ENCODE measurements at regions not wholly inside any gene's neighbourhood (a gene's known extent, or its start where the extent isn't known, plus 50 kb on each side); places are given as distances from the start of the nearest gene placed in this dataset.
"Not testable (repeated sequence)": the region's sequence is repeated elsewhere in the genome, so short reads cannot be mapped to it uniquely, and the experiment has no call there.

DNA sequence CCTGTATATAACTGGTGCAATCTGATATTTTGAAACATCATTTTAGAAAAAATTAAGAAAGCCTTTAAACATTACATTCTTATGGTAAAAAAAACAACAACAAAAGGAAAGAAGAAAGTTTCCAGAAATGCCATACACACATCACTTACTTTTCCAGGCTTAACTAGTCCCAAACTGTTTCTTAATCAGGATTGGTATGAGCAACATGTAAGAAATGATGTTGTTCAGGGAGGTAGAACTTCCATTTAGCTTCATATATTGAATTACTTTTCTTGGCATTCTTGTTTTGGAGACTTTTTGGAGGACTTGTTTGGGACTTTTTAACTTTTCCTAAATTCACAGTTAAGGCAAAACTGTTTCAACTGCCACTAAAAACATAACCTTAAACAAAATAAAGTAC lies 791.5 kb downstream of the METTL15 start:
- no peak for ATAC-seq (replicated peaks in 1 of 4)
- no peaks in the 10 kb centered on the region for H3K36me3 ChIP-seq (ENCODE audit: control insufficient read depth in 2 of 2, extremely low read depth in 1 of 2, insufficient read depth in 1 of 2, low read length in 1 of 2)
- Mint-ChIP-seq H3K4me3 (no peak overlapping the region), H3K36me3 (no peaks in the 10 kb centered on the region), H3K27ac (no peak overlapping the region), H3K27me3 (no peaks in the 10 kb centered on the region), H3K4me1 (no peaks in the 10 kb centered on the region), H3K9me3 (peaks cover 12 to 16% (median 12%) of the 10 kb centered on the region in 3 donors)
- no peaks in the 10 kb centered on the region for H3K4me1 ChIP-seq (ENCODE audit: control insufficient read depth in 1 of 2, extremely low read depth in 1 of 2, insufficient read depth in 2 of 2, low read length in 2 of 2)
- ChIA-PET CTCF (no interaction called here), POLR2A (interaction anchor here in 1 of 2 donors (0.7 kb wide), 1 partner anchor 8 kb away, joined by 3 read pairs; no protein-coding TSS in a partner anchor)
- no peak overlapping the region for H3K4me3 ChIP-seq (ENCODE audit: control insufficient read depth in 1 of 2, extremely low read depth in 1 of 2, low read length in 1 of 2)
- DNase-seq = no peak
- no peaks in the 10 kb centered on the region for H3K27me3 ChIP-seq (replicated peaks in 1 of 2; ENCODE audit: control insufficient read depth in 2 of 2, extremely low read depth in 1 of 2, insufficient read depth in 2 of 2, low read length in 1 of 2)
- H3K9me3 ChIP-seq = no peaks in the 10 kb centered on the region
- H3K27ac ChIP-seq (ENCODE audit: low read length) = no peak overlapping the region

DNA sequence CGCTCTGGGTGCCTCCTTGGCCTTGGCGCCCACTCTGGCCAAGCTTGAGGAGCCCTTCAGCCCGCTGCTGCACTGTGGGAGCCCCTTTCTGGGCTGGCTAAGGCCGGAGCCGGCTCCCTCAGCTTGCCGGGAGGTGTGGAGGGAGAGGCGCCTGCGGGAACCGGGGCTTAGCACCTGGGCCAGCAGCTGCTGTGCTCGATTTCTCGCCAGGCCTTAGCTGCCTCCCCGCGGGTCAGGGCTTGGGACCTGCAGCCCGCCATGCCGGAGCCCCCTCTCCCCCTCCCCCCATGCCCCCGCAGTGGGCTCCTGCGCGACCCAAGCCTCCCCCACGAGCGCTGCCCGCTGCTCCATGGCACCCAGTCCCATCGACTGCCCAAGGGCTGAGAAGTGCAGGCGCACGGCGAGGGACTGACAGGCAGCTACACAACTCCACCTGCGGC lies 782.4 kb downstream of the METTL15 start:
- H3K4me3 ChIP-seq (ENCODE audit: control insufficient read depth in 1 of 2, extremely low read depth in 1 of 2, low read length in 1 of 2); H3K27me3 Mint-ChIP-seq; H3K4me3 Mint-ChIP-seq; H3K4me1 ChIP-seq (ENCODE audit: control insufficient read depth in 1 of 2, extremely low read depth in 1 of 2, insufficient read depth in 2 of 2, low read length in 2 of 2); H3K27me3 ChIP-seq (replicated peaks in 1 of 2; ENCODE audit: control insufficient read depth in 2 of 2, extremely low read depth in 1 of 2, insufficient read depth in 2 of 2, low read length in 1 of 2); H3K4me1 Mint-ChIP-seq; H3K9me3 ChIP-seq; H3K27ac Mint-ChIP-seq; H3K36me3 Mint-ChIP-seq; POLR2A ChIA-PET; H3K36me3 ChIP-seq (ENCODE audit: control insufficient read depth in 2 of 2, extremely low read depth in 1 of 2, insufficient read depth in 1 of 2, low read length in 1 of 2); CTCF ChIA-PET; H3K27ac ChIP-seq (ENCODE audit: low read length); DNase-seq; ATAC-seq (replicated peaks in 1 of 4): not testable (repeated sequence)
- peaks cover 2 to 22% (median 15%) of the 10 kb centered on the region in 3 donors for H3K9me3 Mint-ChIP-seq
- 91% methylated on average over 11 of the region's 26 CpGs for WGBS (ENCODE audit: insufficient coverage)

DNA sequence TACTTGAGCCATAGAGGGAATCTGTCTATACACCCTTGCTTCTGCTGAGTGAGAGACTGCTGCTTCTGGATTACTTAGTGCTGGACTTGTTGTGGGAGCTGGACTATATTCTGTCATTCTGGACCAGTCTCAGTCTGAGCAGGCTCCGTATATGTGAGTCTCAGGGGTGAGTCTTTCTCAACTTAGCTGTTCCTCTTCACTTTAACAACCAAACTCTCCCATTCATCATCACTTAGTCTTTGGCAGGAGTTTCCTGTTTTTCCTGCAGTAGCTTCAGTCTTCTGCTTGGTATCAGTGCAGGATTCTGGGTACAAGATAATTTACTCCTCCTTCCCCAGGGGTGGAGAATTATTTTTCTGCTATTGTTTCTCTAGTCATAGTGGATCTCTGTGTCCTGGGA lies 779.5 kb downstream of the METTL15 start:
- ATAC-seq (replicated peaks in 1 of 4) (no peak), DNase-seq (no peak)
- H3K27ac ChIP-seq (ENCODE audit: low read length) = no peak overlapping the region
- H3K4me3 ChIP-seq (ENCODE audit: control insufficient read depth in 1 of 2, extremely low read depth in 1 of 2, low read length in 1 of 2) = no peak overlapping the region
- H3K27me3 ChIP-seq (replicated peaks in 1 of 2; ENCODE audit: control insufficient read depth in 2 of 2, extremely low read depth in 1 of 2, insufficient read depth in 2 of 2, low read length in 1 of 2) = no peaks in the 10 kb centered on the region
- no peak overlapping the region for H3K27ac Mint-ChIP-seq
- ChIA-PET CTCF (no interaction called here), POLR2A (no interaction called here)
- no peaks in the 10 kb centered on the region for H3K4me1 Mint-ChIP-seq
- H3K4me1 ChIP-seq (ENCODE audit: control insufficient read depth in 1 of 2, extremely low read depth in 1 of 2, insufficient read depth in 2 of 2, low read length in 2 of 2) = no peaks in the 10 kb centered on the region
- no peaks in the 10 kb centered on the region for H3K36me3 Mint-ChIP-seq
- H3K27me3 Mint-ChIP-seq = no peaks in the 10 kb centered on the region
- no CpG with 5 or more reads among the region's 1 CpG for WGBS (ENCODE audit: insufficient coverage)
- no peak overlapping the region for H3K4me3 Mint-ChIP-seq
- no peaks in the 10 kb centered on the region for H3K36me3 ChIP-seq (ENCODE audit: control insufficient read depth in 2 of 2, extremely low read depth in 1 of 2, insufficient read depth in 1 of 2, low read length in 1 of 2)
- H3K9me3 ChIP-seq = peaks cover 2% of the 10 kb centered on the region
- peaks cover 9 to 24% (median 18%) of the 10 kb centered on the region in 3 donors for H3K9me3 Mint-ChIP-seq

DNA sequence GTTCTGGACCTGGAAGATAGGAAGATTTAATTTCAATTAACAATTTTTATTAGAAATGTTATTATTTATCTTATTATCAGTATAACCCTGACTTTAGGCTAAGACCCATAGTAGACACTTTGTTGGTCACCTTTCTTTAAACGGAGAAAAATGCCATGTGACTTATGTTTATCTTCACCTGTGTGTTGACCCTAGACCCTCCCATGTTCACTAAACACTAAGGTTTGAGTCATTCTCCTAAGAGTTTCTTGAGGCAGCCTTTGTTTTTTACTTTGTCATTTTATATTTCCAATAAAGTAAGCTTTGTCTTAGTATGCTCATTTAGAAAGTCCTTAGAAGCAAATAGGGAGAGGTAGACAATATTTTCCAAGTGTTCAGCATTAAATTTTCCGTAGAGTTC lies 771.7 kb downstream of the METTL15 start:
- no peaks in the 10 kb centered on the region for H3K27me3 ChIP-seq (replicated peaks in 1 of 2; ENCODE audit: control insufficient read depth in 2 of 2, extremely low read depth in 1 of 2, insufficient read depth in 2 of 2, low read length in 1 of 2)
- ChIA-PET CTCF (no interaction called here), POLR2A (no interaction called here)
- WGBS (ENCODE audit: insufficient coverage) = no CpG with 5 or more reads among the region's 2 CpGs
- ATAC-seq (replicated peaks in 1 of 4) (no peak), DNase-seq (no peak)
- no peak overlapping the region for H3K4me3 Mint-ChIP-seq
- no peak overlapping the region for H3K4me3 ChIP-seq (ENCODE audit: control insufficient read depth in 1 of 2, extremely low read depth in 1 of 2, low read length in 1 of 2)
- no peaks in the 10 kb centered on the region for H3K4me1 ChIP-seq (ENCODE audit: control insufficient read depth in 1 of 2, extremely low read depth in 1 of 2, insufficient read depth in 2 of 2, low read length in 2 of 2)
- H3K9me3 ChIP-seq = no peaks in the 10 kb centered on the region
- no peak overlapping the region for H3K27ac Mint-ChIP-seq
- no peaks in the 10 kb centered on the region for H3K36me3 Mint-ChIP-seq
- no peaks in the 10 kb centered on the region for H3K27me3 Mint-ChIP-seq
- H3K36me3 ChIP-seq (ENCODE audit: control insufficient read depth in 2 of 2, extremely low read depth in 1 of 2, insufficient read depth in 1 of 2, low read length in 1 of 2) = no peaks in the 10 kb centered on the region
- no peak overlapping the region for H3K27ac ChIP-seq (ENCODE audit: low read length)
- no peaks in the 10 kb centered on the region for H3K4me1 Mint-ChIP-seq
- peaks cover 10 to 18% (median 12%) of the 10 kb centered on the region in 3 donors for H3K9me3 Mint-ChIP-seq

DNA sequence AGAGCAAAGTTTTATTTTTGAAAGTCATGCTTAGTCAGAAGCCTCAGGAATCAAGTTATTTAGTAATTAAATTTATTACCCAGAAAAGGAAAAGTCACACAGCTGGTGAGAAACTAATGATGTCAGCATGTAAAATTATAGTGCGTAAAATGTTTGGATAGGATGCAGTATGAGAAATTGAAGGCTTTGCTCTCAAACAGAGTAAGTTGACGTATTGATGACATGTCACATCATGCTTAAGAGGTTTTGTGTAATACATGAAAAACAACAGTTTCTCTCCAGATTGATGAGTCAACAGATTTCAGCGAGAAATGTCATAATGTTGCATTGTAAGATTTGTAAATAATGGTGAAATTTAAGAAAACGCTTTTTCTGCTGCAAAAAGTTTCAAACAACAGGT lies 769.8 kb downstream of the METTL15 start:
- no peaks in the 10 kb centered on the region for H3K27me3 Mint-ChIP-seq
- peaks cover 3 to 5% (median 4%) of the 10 kb centered on the region in 3 donors for H3K9me3 Mint-ChIP-seq
- no peak for ATAC-seq (replicated peaks in 1 of 4)
- no peaks in the 10 kb centered on the region for H3K4me1 Mint-ChIP-seq
- no peaks in the 10 kb centered on the region for H3K36me3 Mint-ChIP-seq
- no peaks in the 10 kb centered on the region for H3K27me3 ChIP-seq (replicated peaks in 1 of 2; ENCODE audit: control insufficient read depth in 2 of 2, extremely low read depth in 1 of 2, insufficient read depth in 2 of 2, low read length in 1 of 2)
- POLR2A ChIA-PET = no interaction called here
- H3K36me3 ChIP-seq (ENCODE audit: control insufficient read depth in 2 of 2, extremely low read depth in 1 of 2, insufficient read depth in 1 of 2, low read length in 1 of 2) = no peaks in the 10 kb centered on the region
- WGBS (ENCODE audit: insufficient coverage) = 79% methylated on average over 2 of the region's 4 CpGs
- no peak for DNase-seq
- no peaks in the 10 kb centered on the region for H3K9me3 ChIP-seq
- no peak overlapping the region for H3K27ac ChIP-seq (ENCODE audit: low read length)
- CTCF ChIA-PET = no interaction called here
- no peak overlapping the region for H3K4me3 Mint-ChIP-seq
- no peak overlapping the region for H3K4me3 ChIP-seq (ENCODE audit: control insufficient read depth in 1 of 2, extremely low read depth in 1 of 2, low read length in 1 of 2)
- H3K27ac Mint-ChIP-seq = no peak overlapping the region
- H3K4me1 ChIP-seq (ENCODE audit: control insufficient read depth in 1 of 2, extremely low read depth in 1 of 2, insufficient read depth in 2 of 2, low read length in 2 of 2) = no peaks in the 10 kb centered on the region

DNA sequence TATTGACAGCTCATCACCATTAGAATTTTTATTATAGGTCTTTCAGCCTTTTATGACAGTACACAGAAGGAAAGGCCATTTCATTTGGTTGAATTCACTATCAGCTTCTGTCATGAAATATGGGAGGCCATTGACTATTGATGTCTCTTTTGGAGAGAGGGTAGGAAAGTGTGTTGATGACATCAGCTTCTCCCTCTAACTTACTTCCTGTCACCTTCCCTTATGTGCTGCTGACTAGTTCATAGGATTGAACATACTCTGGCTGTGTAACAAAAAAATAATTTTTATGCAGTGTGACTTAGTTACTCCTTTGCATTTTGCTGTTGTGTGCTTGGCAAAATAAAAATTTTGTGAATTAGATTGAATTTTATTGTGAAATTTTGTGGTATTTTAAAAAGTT lies 769.2 kb downstream of the METTL15 start:
- Histone ChIP-seq H3K27ac (ENCODE audit: low read length) (no peak overlapping the region), H3K9me3 (no peaks in the 10 kb centered on the region), H3K4me1 (ENCODE audit: control insufficient read depth in 1 of 2, extremely low read depth in 1 of 2, insufficient read depth in 2 of 2, low read length in 2 of 2) (no peaks in the 10 kb centered on the region), H3K36me3 (ENCODE audit: control insufficient read depth in 2 of 2, extremely low read depth in 1 of 2, insufficient read depth in 1 of 2, low read length in 1 of 2) (no peaks in the 10 kb centered on the region), H3K4me3 (ENCODE audit: control insufficient read depth in 1 of 2, extremely low read depth in 1 of 2, low read length in 1 of 2) (no peak overlapping the region), H3K27me3 (replicated peaks in 1 of 2; ENCODE audit: control insufficient read depth in 2 of 2, extremely low read depth in 1 of 2, insufficient read depth in 2 of 2, low read length in 1 of 2) (no peaks in the 10 kb centered on the region)
- Mint-ChIP-seq H3K4me1 (no peaks in the 10 kb centered on the region), H3K27me3 (no peaks in the 10 kb centered on the region), H3K27ac (no peak overlapping the region), H3K36me3 (no peaks in the 10 kb centered on the region), H3K4me3 (no peak overlapping the region), H3K9me3 (peaks cover 1 to 5% (median 2%) of the 10 kb centered on the region in 3 donors)
- POLR2A ChIA-PET = no interaction called here
- DNase-seq = no peak
- CTCF ChIA-PET = no interaction called here
- no peak for ATAC-seq (replicated peaks in 1 of 4)

DNA sequence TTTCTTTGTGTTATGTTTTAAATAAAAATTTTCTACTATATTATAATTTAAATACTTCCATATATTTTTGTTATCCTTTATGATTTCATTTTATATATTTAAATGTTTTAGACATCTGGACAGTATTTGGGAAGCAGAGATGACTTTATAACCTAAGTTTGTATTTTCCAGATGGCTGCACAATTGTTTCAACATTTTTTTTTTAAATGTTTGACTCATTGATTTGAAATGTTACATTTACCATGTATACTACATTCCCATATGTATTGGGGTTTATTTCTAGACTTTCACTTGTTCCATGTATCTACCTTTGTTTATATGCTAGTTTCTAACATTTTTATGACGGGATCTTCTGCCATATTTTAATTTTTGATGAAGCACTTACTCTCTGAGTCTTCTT lies 766.5 kb downstream of the METTL15 start:
- POLR2A ChIA-PET = no interaction called here
- CTCF ChIA-PET = no interaction called here
- Histone ChIP-seq H3K36me3 (ENCODE audit: control insufficient read depth in 2 of 2, extremely low read depth in 1 of 2, insufficient read depth in 1 of 2, low read length in 1 of 2) (no peaks in the 10 kb centered on the region), H3K4me1 (ENCODE audit: control insufficient read depth in 1 of 2, extremely low read depth in 1 of 2, insufficient read depth in 2 of 2, low read length in 2 of 2) (no peaks in the 10 kb centered on the region), H3K27ac (ENCODE audit: low read length) (no peak overlapping the region), H3K4me3 (ENCODE audit: control insufficient read depth in 1 of 2, extremely low read depth in 1 of 2, low read length in 1 of 2) (no peak overlapping the region), H3K9me3 (no peaks in the 10 kb centered on the region), H3K27me3 (replicated peaks in 1 of 2; ENCODE audit: control insufficient read depth in 2 of 2, extremely low read depth in 1 of 2, insufficient read depth in 2 of 2, low read length in 1 of 2) (no peaks in the 10 kb centered on the region)
- ATAC-seq (replicated peaks in 1 of 4) = no peak
- Mint-ChIP-seq H3K27ac (no peak overlapping the region), H3K4me1 (no peaks in the 10 kb centered on the region), H3K4me3 (no peak overlapping the region), H3K9me3 (peaks cover 4 to 10% (median 10%) of the 10 kb centered on the region in 3 donors), H3K36me3 (no peaks in the 10 kb centered on the region), H3K27me3 (no peaks in the 10 kb centered on the region)
- no CpG with 5 or more reads among the region's 1 CpG for WGBS (ENCODE audit: insufficient coverage)
- no peak for DNase-seq
